Activated CD8-positive, alpha-beta T cell treated with anti-CD3 and anti-CD28 coated beads for 36 hours (primary cell): ENCODE measurements at regions not wholly inside any gene's neighbourhood (a gene's known extent, or its start where the extent isn't known, plus 50 kb on each side); places are given as distances from the start of the nearest gene placed in this dataset.
"Not testable (repeated sequence)": the region's sequence is repeated elsewhere in the genome, so short reads cannot be mapped to it uniquely, and the experiment has no call there.

Experiments used
- ATAC-seq: fragments of 200-7000 bp; cut with Tn5 transposase; one replicate; pipeline ENCODE4 v1.10.0; 2021; ENCODE audit warnings: mild to moderate bottlenecking, moderate library complexity
- CTCF ChIA-PET: fragments of 350-600 bp; sonication (Branson Sonifier 250); formaldehyde crosslinking; loops from one replicate; lab custom pipeline; 2021; ENCODE audit warnings: antibody characterized with exemption; lab: Charles Lee
- POLR2A ChIA-PET: fragments of 350-600 bp; sonication (Branson Sonifier 250); formaldehyde crosslinking; loops from one replicate; lab custom pipeline; 2021; ENCODE audit warnings: antibody characterized with exemption; lab: Charles Lee
- DNase-seq: peaks from one replicate; pipeline ENCODE4 v3.0.0-alpha.2; 2020
- H3K27ac Mint-ChIP-seq: one replicate; pipeline ENCODE4 v1.8.0; 2021; ENCODE audit warnings: mild to moderate bottlenecking, mixed read lengths
- H3K27me3 Mint-ChIP-seq: one replicate; pipeline ENCODE4 v1.8.0; 2021; ENCODE audit warnings: mixed read lengths
- H3K36me3 Mint-ChIP-seq: one replicate; pipeline ENCODE4 v1.8.0; 2021; ENCODE audit warnings: low read depth, mixed read lengths
- H3K4me1 Mint-ChIP-seq: one replicate; pipeline ENCODE4 v1.8.0; 2021; ENCODE audit warnings: low read depth, mixed read lengths
- H3K4me3 Mint-ChIP-seq: one replicate; pipeline ENCODE4 v1.8.0; 2021; ENCODE audit warnings: mild to moderate bottlenecking, moderate library complexity, mixed read lengths
- H3K9me3 Mint-ChIP-seq: one replicate; pipeline ENCODE4 v1.8.0; 2021; ENCODE audit warnings: mixed read lengths
- intact Hi-C: fragments of 100-400 bp; cut with micrococcal nuclease; formaldehyde crosslinking; loops from one replicate; pipeline ENCODE4 v1.10.0; 2022
- TF ChIP-seq, protein P1 (sequence below): fragments of 200-600 bp; IDR thresholded peaks from one replicate; pipeline ENCODE4 v1.8.0; 2022; ENCODE audit warnings: antibody characterized with exemption, mild to moderate bottlenecking

DNA sequence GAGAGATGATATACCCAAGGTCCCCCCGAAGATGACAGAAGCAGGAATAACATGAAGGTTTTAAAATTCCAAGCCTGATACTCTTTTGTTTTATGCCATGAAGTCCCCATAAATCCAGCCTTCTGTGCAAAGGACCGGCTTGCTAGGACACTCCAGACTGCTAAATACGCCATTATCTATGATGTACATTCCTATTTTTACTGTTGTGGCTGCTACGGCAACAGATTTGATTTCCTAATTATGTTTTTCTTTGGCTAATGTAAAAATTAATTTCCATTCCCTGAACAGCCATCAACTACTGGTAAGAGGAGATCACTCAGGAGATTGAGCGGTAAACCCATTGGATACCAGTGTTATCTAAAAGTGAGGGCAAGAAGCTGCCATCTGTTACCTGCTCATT lies 1090.8 kb downstream of the TYW1 start:
- ChIA-PET POLR2A (no interaction called here), CTCF (no interaction called here)
- DNase-seq (no peak), ATAC-seq (no peak)
- Mint-ChIP-seq H3K4me3 (no peak overlapping the region), H3K9me3 (peaks cover 13% of the 10 kb centered on the region), H3K27me3 (no peaks in the 10 kb centered on the region), H3K36me3 (no peaks in the 10 kb centered on the region), H3K27ac (no peak overlapping the region), H3K4me1 (no peaks in the 10 kb centered on the region)
- intact Hi-C loops: no loop called here
- TF ChIP-seq, protein P1, sequence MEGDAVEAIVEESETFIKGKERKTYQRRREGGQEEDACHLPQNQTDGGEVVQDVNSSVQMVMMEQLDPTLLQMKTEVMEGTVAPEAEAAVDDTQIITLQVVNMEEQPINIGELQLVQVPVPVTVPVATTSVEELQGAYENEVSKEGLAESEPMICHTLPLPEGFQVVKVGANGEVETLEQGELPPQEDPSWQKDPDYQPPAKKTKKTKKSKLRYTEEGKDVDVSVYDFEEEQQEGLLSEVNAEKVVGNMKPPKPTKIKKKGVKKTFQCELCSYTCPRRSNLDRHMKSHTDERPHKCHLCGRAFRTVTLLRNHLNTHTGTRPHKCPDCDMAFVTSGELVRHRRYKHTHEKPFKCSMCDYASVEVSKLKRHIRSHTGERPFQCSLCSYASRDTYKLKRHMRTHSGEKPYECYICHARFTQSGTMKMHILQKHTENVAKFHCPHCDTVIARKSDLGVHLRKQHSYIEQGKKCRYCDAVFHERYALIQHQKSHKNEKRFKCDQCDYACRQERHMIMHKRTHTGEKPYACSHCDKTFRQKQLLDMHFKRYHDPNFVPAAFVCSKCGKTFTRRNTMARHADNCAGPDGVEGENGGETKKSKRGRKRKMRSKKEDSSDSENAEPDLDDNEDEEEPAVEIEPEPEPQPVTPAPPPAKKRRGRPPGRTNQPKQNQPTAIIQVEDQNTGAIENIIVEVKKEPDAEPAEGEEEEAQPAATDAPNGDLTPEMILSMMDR: no peak

DNA sequence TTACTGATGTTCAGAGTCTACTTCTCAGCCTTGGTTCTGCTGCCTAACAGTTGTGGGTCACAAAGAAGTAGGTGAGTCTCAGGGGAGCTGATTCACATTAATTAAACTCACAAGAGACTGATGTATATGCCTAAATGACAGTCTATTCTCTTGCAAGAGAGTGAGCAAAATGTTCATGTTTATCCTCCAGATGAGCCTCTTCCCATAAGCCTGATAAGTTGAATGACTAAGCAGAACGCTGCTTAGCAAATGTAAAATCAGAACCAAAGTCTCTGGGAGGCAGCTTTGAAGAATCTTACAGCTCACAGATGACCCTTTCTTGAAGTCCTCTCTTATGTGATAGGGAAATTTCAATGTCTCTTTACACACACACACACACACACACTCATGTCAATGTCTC lies 1092.2 kb downstream of the TYW1 start:
- H3K4me3 Mint-ChIP-seq: no peak overlapping the region
- no peaks in the 10 kb centered on the region for H3K36me3 Mint-ChIP-seq
- ChIA-PET CTCF (no interaction called here), POLR2A (interaction anchor here (0.6 kb wide), 1 partner anchor 1356 kb away, joined by 3 read pairs; no protein-coding TSS in a partner anchor)
- no peak for ATAC-seq
- no peaks in the 10 kb centered on the region for H3K4me1 Mint-ChIP-seq
- intact Hi-C loops: no loop called here
- TF ChIP-seq, protein P1: no peak
- no peak overlapping the region for H3K27ac Mint-ChIP-seq
- peaks cover 16% of the 10 kb centered on the region for H3K9me3 Mint-ChIP-seq
- no peak for DNase-seq
- no peaks in the 10 kb centered on the region for H3K27me3 Mint-ChIP-seq

DNA sequence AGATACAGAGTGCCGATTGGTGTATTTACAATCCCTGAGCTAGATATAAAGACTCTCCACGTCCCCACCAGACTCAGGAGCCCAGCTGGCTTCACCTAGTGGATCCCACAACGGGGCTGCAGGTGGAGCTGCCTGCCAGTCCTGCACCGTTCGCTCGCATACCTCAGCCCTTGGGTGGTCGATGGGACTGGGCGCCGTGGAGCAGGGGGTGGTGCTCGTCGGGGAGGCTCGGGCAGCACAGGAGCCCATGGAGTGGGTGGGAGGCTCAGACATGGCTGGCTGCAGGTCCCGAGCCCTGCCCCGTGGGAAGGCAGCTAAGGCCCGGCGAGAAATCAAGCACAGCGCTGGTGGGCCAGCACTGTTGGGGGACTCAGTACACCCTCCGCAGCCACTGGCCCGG lies 1093.6 kb downstream of the TYW1 start:
- H3K27ac Mint-ChIP-seq, ATAC-seq, CTCF ChIA-PET, H3K4me1 Mint-ChIP-seq, H3K36me3 Mint-ChIP-seq, POLR2A ChIA-PET, H3K27me3 Mint-ChIP-seq, intact Hi-C loops, DNase-seq, H3K4me3 Mint-ChIP-seq: not testable (repeated sequence)
- H3K9me3 Mint-ChIP-seq: peaks cover 11% of the 10 kb centered on the region

DNA sequence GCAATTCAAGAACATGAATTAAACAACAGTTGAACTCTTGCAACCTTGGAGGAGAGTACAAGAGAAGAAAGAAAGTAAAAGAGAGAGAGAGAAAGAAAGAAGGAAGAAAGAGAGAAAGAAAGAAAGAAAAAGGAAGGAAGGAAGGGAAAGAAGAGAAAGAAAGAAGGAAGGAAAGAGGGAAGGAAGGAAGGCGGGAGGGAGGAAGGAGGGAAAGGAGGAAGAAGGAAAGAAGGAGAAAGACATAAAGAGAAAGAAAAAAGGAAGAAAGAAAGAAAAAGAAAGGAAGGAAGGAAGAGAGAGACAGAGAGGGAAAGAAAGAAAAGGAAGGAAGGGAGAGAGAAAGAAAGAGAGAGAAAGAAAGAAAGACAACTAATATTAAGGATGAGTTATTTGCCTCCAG lies 1106.7 kb downstream of the TYW1 start:
- TF ChIP-seq, protein P1: no peak
- peaks cover 1% of the 10 kb centered on the region for H3K9me3 Mint-ChIP-seq
- ChIA-PET POLR2A (no interaction called here), CTCF (no interaction called here)
- ATAC-seq: no peak
- H3K36me3 Mint-ChIP-seq: no peaks in the 10 kb centered on the region
- H3K4me3 Mint-ChIP-seq: no peak overlapping the region
- intact Hi-C loops: no loop called here
- H3K27ac Mint-ChIP-seq: no peak overlapping the region
- no peaks in the 10 kb centered on the region for H3K4me1 Mint-ChIP-seq
- H3K27me3 Mint-ChIP-seq: no peaks in the 10 kb centered on the region
- no peak for DNase-seq

DNA sequence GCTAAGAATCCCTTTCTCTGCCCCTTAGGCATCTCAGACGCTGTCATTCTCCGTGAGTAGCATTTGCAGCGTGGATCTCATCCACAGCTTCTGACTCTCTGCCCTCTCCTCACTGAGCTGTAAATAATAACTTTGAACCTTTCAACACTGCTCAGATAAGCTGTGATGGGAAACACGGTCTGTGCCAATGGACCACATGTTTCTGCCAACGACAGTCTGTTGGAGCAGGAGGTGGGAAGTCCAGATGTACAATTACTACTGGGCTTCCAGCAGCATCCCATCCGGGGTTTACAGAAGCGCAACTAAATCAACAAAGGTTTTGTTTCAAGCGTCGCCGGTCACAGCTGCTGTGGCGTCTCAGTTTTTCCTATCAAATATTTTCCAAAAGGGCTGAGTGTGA lies 1110.6 kb downstream of the TYW1 start:
- no peak for ATAC-seq
- POLR2A ChIA-PET: no interaction called here
- CTCF ChIA-PET: no interaction called here

More for the DNA sequence above, 1110.6 kb downstream of the TYW1 start:
- H3K9me3 Mint-ChIP-seq: no peaks in the 10 kb centered on the region
- no peak overlapping the region for H3K4me3 Mint-ChIP-seq
- no peaks in the 10 kb centered on the region for H3K36me3 Mint-ChIP-seq
- TF ChIP-seq, protein P1: no peak
- DNase-seq: no peak
- no peaks in the 10 kb centered on the region for H3K4me1 Mint-ChIP-seq
- intact Hi-C loops: no loop called here
- H3K27me3 Mint-ChIP-seq: no peaks in the 10 kb centered on the region
- no peak overlapping the region for H3K27ac Mint-ChIP-seq
